Fibroblast of pulmonary artery (primary cell): ENCODE measurements at regions not wholly inside any gene's neighbourhood (a gene's known extent, or its start where the extent isn't known, plus 50 kb on each side); places are given as distances from the start of the nearest gene placed in this dataset.

Source experiments
- DNase-seq: peaks from one replicate; pipeline ENCODE4 v3.0.0-alpha.2; 2010; ENCODE audit warnings: low read depth
- H3K4me3 ChIP-seq: replicated peaks from 2 replicates; pipeline ENCODE4 v1.5.1; 2011; ENCODE audit warnings: low read depth, mild to moderate bottlenecking, control low read depth, low read length, moderate library complexity
- TF ChIP-seq, protein P1 (sequence below): IDR thresholded peaks from 2 replicates; pipeline ENCODE4 v1.5.1; 2011; ENCODE audit warnings: mild to moderate bottlenecking, control low read depth, low read length, inconsistent platforms; ENCODE audit errors: missing control alignments

- H3K4me3 ChIP-seq: no peak overlapping the region
- DNase-seq: no peak
- TF ChIP-seq, protein P1, sequence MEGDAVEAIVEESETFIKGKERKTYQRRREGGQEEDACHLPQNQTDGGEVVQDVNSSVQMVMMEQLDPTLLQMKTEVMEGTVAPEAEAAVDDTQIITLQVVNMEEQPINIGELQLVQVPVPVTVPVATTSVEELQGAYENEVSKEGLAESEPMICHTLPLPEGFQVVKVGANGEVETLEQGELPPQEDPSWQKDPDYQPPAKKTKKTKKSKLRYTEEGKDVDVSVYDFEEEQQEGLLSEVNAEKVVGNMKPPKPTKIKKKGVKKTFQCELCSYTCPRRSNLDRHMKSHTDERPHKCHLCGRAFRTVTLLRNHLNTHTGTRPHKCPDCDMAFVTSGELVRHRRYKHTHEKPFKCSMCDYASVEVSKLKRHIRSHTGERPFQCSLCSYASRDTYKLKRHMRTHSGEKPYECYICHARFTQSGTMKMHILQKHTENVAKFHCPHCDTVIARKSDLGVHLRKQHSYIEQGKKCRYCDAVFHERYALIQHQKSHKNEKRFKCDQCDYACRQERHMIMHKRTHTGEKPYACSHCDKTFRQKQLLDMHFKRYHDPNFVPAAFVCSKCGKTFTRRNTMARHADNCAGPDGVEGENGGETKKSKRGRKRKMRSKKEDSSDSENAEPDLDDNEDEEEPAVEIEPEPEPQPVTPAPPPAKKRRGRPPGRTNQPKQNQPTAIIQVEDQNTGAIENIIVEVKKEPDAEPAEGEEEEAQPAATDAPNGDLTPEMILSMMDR: no peak
Observed at GRCh38 chr6:4670824-4671409, 105.3 kb upstream of the CDYL start.

GRCh38 chr6:4670290-4670689 lies 105.9 kb upstream of the CDYL start:
- H3K4me3 ChIP-seq: no peak overlapping the region
- TF ChIP-seq, protein P1: no peak
- DNase-seq: no peak

GRCh38 chr6:4668271-4669179 lies 107.7 kb upstream of the CDYL start:
- DNase-seq: no peak
- no peak overlapping the region for H3K4me3 ChIP-seq
- TF ChIP-seq, protein P1: no peak

DNA sequence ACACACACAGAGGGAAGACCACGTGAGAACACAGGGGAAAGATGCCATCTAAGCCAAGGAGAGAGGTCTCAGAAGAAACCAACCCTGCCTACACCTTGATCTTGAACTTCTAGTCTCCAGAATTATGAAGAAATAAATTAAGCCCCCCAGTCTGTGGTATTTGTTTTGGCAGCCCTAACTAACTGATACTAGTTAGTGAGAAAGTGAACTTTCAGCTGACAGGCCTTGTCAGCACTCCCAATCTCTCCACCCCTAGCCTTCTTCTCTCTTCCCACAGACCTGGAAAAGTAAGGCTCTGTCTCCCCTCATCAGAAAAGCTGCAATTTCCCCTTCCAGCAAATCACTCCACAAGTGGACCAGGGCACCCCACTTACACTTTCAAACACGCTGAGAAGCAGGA lies 108.6 kb upstream of the CDYL start:
- DNase-seq: no peak
- no peak overlapping the region for H3K4me3 ChIP-seq
- TF ChIP-seq, protein P1: no peak

- TF ChIP-seq, protein P1: no peak
- DNase-seq: no peak
- no peak overlapping the region for H3K4me3 ChIP-seq
Observed at GRCh38 chr6:4666886-4667513, 109.2 kb upstream of the CDYL start.

- no peak overlapping the region for H3K4me3 ChIP-seq
- TF ChIP-seq, protein P1: no peak
- no peak for DNase-seq
Observed at GRCh38 chr6:4665489-4666417, 110.5 kb upstream of the CDYL start.
